ENCODE measurements at regions not wholly inside any gene's neighbourhood (a gene's known extent, or its start where the extent isn't known, plus 50 kb on each side); places are given as distances from the start of the nearest gene placed in this dataset.

GRCh38 chr12:59158681-59159080, 238.4 kb upstream of the LRIG3 start:
- Histone ChIP-seq H3K27me3 (ENCODE audit: insufficient read depth, low read length, poor library complexity, severe bottlenecking) (no peaks in the 10 kb centered on the region), H3K9me2 (replicated peaks; ENCODE audit: low read depth, low read length) (no peaks in the 10 kb centered on the region), H3K79me2 (ENCODE audit: insufficient read depth, low read length) (no peaks in the 10 kb centered on the region), H3K9ac (ENCODE audit: low read depth, low read length, poor library complexity, severe bottlenecking) (no peak overlapping the region), H3K9me3 (ENCODE audit: insufficient read depth, low read depth, low read length) (no peaks in the 10 kb centered on the region), H3K4me1 (ENCODE audit: insufficient read depth, low read length, poor library complexity, severe bottlenecking) (no peaks in the 10 kb centered on the region), H3F3A (ENCODE audit: low read depth) (no peaks in the 10 kb centered on the region), H3K4me2 (ENCODE audit: low read depth, low read length, poor library complexity, severe bottlenecking) (no peak overlapping the region), H4K20me1 (ENCODE audit: insufficient read depth, low read length, poor library complexity, severe bottlenecking) (no peaks in the 10 kb centered on the region), H3K36me3 (ENCODE audit: insufficient read depth, low read length) (no peaks in the 10 kb centered on the region), H3K4me3 (ENCODE audit: low read length, poor library complexity, severe bottlenecking) (no peak overlapping the region), H2AFZ (ENCODE audit: low read length) (no peak overlapping the region)
- TF ChIP-seq, protein P1, sequence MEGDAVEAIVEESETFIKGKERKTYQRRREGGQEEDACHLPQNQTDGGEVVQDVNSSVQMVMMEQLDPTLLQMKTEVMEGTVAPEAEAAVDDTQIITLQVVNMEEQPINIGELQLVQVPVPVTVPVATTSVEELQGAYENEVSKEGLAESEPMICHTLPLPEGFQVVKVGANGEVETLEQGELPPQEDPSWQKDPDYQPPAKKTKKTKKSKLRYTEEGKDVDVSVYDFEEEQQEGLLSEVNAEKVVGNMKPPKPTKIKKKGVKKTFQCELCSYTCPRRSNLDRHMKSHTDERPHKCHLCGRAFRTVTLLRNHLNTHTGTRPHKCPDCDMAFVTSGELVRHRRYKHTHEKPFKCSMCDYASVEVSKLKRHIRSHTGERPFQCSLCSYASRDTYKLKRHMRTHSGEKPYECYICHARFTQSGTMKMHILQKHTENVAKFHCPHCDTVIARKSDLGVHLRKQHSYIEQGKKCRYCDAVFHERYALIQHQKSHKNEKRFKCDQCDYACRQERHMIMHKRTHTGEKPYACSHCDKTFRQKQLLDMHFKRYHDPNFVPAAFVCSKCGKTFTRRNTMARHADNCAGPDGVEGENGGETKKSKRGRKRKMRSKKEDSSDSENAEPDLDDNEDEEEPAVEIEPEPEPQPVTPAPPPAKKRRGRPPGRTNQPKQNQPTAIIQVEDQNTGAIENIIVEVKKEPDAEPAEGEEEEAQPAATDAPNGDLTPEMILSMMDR (conservative IDR thresholded peaks at IDR 0.05; ENCODE audit: low read length), result no peak
- TF ChIP-seq EZH2phosphoT487 (IDR thresholded peaks at IDR 0.05; ENCODE audit: borderline replicate concordance), result no peak

DNA sequence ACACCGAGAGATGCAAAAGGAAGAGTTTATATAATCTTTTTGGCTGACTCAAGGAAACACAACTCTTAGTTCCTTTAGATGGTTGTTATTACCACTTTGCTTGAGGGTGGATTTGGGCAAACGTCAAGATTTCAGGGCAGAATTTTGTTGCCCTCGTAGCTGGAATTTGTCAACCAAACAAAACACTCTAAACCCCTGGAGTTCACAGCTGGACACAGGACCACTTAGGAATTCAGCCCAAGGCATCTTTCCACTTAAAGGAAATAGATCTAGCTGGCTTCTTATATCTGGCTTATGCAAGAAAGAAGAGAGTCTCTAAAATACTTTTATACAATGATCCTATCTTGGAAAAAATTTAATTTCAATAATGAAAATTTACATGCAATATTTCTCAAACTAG, 237.8 kb upstream of the LRIG3 start:
- H4K20me1 ChIP-seq (ENCODE audit: insufficient read depth, low read length, poor library complexity, severe bottlenecking), result no peaks in the 10 kb centered on the region
- H3F3A ChIP-seq (ENCODE audit: low read depth), result no peaks in the 10 kb centered on the region
- no peak overlapping the region for H3K4me3 ChIP-seq (ENCODE audit: low read length, poor library complexity, severe bottlenecking)
- no peaks in the 10 kb centered on the region for H3K9me2 ChIP-seq (replicated peaks; ENCODE audit: low read depth, low read length)
- H3K4me1 ChIP-seq (ENCODE audit: insufficient read depth, low read length, poor library complexity, severe bottlenecking), result no peaks in the 10 kb centered on the region
- H3K79me2 ChIP-seq (ENCODE audit: insufficient read depth, low read length), result no peaks in the 10 kb centered on the region
- TF ChIP-seq, protein P1 (conservative IDR thresholded peaks at IDR 0.05; ENCODE audit: low read length), result no peak
- no peak for TF ChIP-seq EZH2phosphoT487 (IDR thresholded peaks at IDR 0.05; ENCODE audit: borderline replicate concordance)
- H2AFZ ChIP-seq (ENCODE audit: low read length), result no peak overlapping the region
- H3K9ac ChIP-seq (ENCODE audit: low read depth, low read length, poor library complexity, severe bottlenecking), result no peak overlapping the region
- no peaks in the 10 kb centered on the region for H3K27me3 ChIP-seq (ENCODE audit: insufficient read depth, low read length, poor library complexity, severe bottlenecking)
- no peak overlapping the region for H3K4me2 ChIP-seq (ENCODE audit: low read depth, low read length, poor library complexity, severe bottlenecking)
- no peaks in the 10 kb centered on the region for H3K9me3 ChIP-seq (ENCODE audit: insufficient read depth, low read depth, low read length)
- no peaks in the 10 kb centered on the region for H3K36me3 ChIP-seq (ENCODE audit: insufficient read depth, low read length)

- H3K27me3 ChIP-seq (ENCODE audit: insufficient read depth, low read length, poor library complexity, severe bottlenecking), result no peaks in the 10 kb centered on the region
- H3K36me3 ChIP-seq (ENCODE audit: insufficient read depth, low read length), result no peaks in the 10 kb centered on the region
- H2AFZ ChIP-seq (ENCODE audit: low read length), result no peak overlapping the region
- no peaks in the 10 kb centered on the region for H4K20me1 ChIP-seq (ENCODE audit: insufficient read depth, low read length, poor library complexity, severe bottlenecking)
- TF ChIP-seq EZH2phosphoT487 (IDR thresholded peaks at IDR 0.05; ENCODE audit: borderline replicate concordance), result no peak
- TF ChIP-seq, protein P1 (conservative IDR thresholded peaks at IDR 0.05; ENCODE audit: low read length), result no peak
- H3K79me2 ChIP-seq (ENCODE audit: insufficient read depth, low read length), result no peaks in the 10 kb centered on the region
- H3K9me3 ChIP-seq (ENCODE audit: insufficient read depth, low read depth, low read length), result no peaks in the 10 kb centered on the region
- H3K4me2 ChIP-seq (ENCODE audit: low read depth, low read length, poor library complexity, severe bottlenecking), result no peak overlapping the region
- no peak overlapping the region for H3K4me3 ChIP-seq (ENCODE audit: low read length, poor library complexity, severe bottlenecking)
- no peaks in the 10 kb centered on the region for H3K9me2 ChIP-seq (replicated peaks; ENCODE audit: low read depth, low read length)
- no peaks in the 10 kb centered on the region for H3K4me1 ChIP-seq (ENCODE audit: insufficient read depth, low read length, poor library complexity, severe bottlenecking)
- H3F3A ChIP-seq (ENCODE audit: low read depth), result no peaks in the 10 kb centered on the region
- no peak overlapping the region for H3K9ac ChIP-seq (ENCODE audit: low read depth, low read length, poor library complexity, severe bottlenecking)
Observed at GRCh38 chr12:59155448-59155847, 235.1 kb upstream of the LRIG3 start.
